Liver (tissue), 3 donors: ENCODE measurements at regions not wholly inside any gene's neighbourhood (a gene's known extent, or its start where the extent isn't known, plus 50 kb on each side); places are given as distances from the start of the nearest gene placed in this dataset.

Experiments used
- CTCF ChIP-seq: fragments of 150-350 bp; IDR thresholded peaks from 2 replicates; pipeline ENCODE4 v1.5.1; 2017; ENCODE audit warnings: improper control_type of control experiment, low read depth, low read length; ENCODE audit not compliant: missing input control
- EGR1 ChIP-seq, 2 donors: IDR thresholded peaks; 2 replicates each; pipeline ENCODE4 v1.6.1; 2016 to 2018; ENCODE audit warnings: antibody characterized with exemption in 2 of 2, low read depth in 2 of 2
- JUND ChIP-seq, 2 donors: IDR thresholded peaks; 2 replicates each; pipeline ENCODE4 v1.6.1; 2016; ENCODE audit warnings: antibody characterized with exemption in 2 of 2
- MAX ChIP-seq: IDR thresholded peaks from 2 replicates; pipeline ENCODE4 v1.6.1; 2016; ENCODE audit warnings: antibody characterized with exemption
- SP1 ChIP-seq: IDR thresholded peaks from 2 replicates; pipeline ENCODE4 v1.6.1; 2018; ENCODE audit warnings: antibody characterized with exemption, mild to moderate bottlenecking
- TAF1 ChIP-seq: conservative IDR thresholded peaks from 2 replicates; pipeline ENCODE4 v1.6.1; 2016; ENCODE audit warnings: antibody characterized with exemption, mild to moderate bottlenecking
- donor health status: healthy.
- donor health status: healthy.

- TF ChIP-seq CTCF, result no peak
- no peak for TF ChIP-seq MAX
- TF ChIP-seq TAF1, result no peak
- TF ChIP-seq JUND (IDR thresholded peaks at IDR 0.05), result no peak
- TF ChIP-seq EGR1 (IDR thresholded peaks at IDR 0.05; ENCODE audit: low read depth in 2 of 2), result no peak
- no peak for TF ChIP-seq SP1
Observed at GRCh38 chr4:179313823-179314222, 1871.6 kb upstream of the AGA start.
